K562 (cell line): ENCODE measurements at regions not wholly inside any gene's neighbourhood (a gene's known extent, or its start where the extent isn't known, plus 50 kb on each side); places are given as distances from the start of the nearest gene placed in this dataset.

Experiments used
- ATAC-seq: fragments of 200-7000 bp; cut with Tn5 transposase; 3 replicates; pipeline ENCODE4 v1.9.1; 2020; ENCODE audit warnings: moderate library complexity
- BruUV-seq: library from RNA; stranded (reverse); fragments of 400-500 nt; replicated peaks from 2 replicates; lab custom pipeline; 2021; lab: Mats Ljungman, UMichigan
- CTCF ChIA-PET: fragments of 300-600 bp; formaldehyde crosslinking; extraction: SDS; loops from one replicate; lab custom pipeline; 2021; ENCODE audit warnings: low intra/inter-chr PET ratio; lab: Yijun Ruan, JAX
- POLR2A ChIA-PET: fragments of 300-600, 350-650 bp; sonication (Branson Sonifier 250); formaldehyde crosslinking; extraction: SDS; loops from one replicate; lab custom pipeline; 2021; ENCODE audit warnings: antibody characterized with exemption, inconsistent platforms; lab: Yijun Ruan, JAX
- DNase-seq, 4 experiments: peaks; one replicate each; pipeline versions ENCODE4 v3.0.0 to v3.0.0-alpha.2; 2011 to 2018; ENCODE audit warnings: low spot score in 3 of 4, mixed read lengths in 3 of 4; ENCODE audit errors: extremely low read depth in 1 of 4
- FAIRE-seq: peaks from 2 replicates; lab custom pipeline; 2011; peaks lifted over from hg19 to GRCh38; lab: Jason Lieb, UNC
- H2AFZ ChIP-seq: 2 replicates; pipeline ENCODE4 v1.6.0; 2011; ENCODE audit warnings: low read depth, low read length, control low read depth, inconsistent platforms
- H3K27ac ChIP-seq: fragments of 200-600 bp; 3 replicates; pipeline ENCODE4 v1.8.0; 2011; ENCODE audit warnings: low read depth, mild to moderate bottlenecking, control low read depth, inconsistent platforms, low read length, moderate library complexity, mixed read lengths; ENCODE audit errors: extremely low read depth
- H3K27me3 ChIP-seq, 2 experiments: fragments of 300-600 bp in 1 of 2; 2 replicates in 1 of 2; 3 replicates in 1 of 2; pipeline versions ENCODE4 v1.6.0 to v1.8.0; 2011; ENCODE audit warnings: inconsistent platforms in 2 of 2, low read length in 2 of 2, mild to moderate bottlenecking in 1 of 2, mixed read lengths in 1 of 2, moderate library complexity in 1 of 2; ENCODE audit not compliant: control insufficient read depth in 2 of 2, insufficient read depth in 2 of 2
- H3K36me3 ChIP-seq: fragments of 300-600 bp; 3 replicates; pipeline ENCODE4 v1.8.0; 2011; ENCODE audit warnings: mild to moderate bottlenecking, low read length, inconsistent platforms; ENCODE audit not compliant: control insufficient read depth, insufficient read depth
- H3K4me1 ChIP-seq, 2 experiments: fragments of 200-600 bp in 1 of 2; replicated peaks in 1 of 2; 2 replicates in 1 of 2; 3 replicates in 1 of 2; pipeline versions ENCODE4 v1.5.1 to v1.8.0; 2011; ENCODE audit warnings: inconsistent platforms in 2 of 2, low read length in 2 of 2, mild to moderate bottlenecking in 1 of 2, mixed read lengths in 1 of 2, moderate library complexity in 1 of 2; ENCODE audit not compliant: control insufficient read depth in 2 of 2, insufficient read depth in 2 of 2
- H3K4me2 ChIP-seq: 2 replicates; pipeline ENCODE4 v1.6.1; 2011; ENCODE audit warnings: low read length, control low read depth, inconsistent platforms, mixed read lengths; ENCODE audit not compliant: insufficient read depth
- H3K4me3 ChIP-seq: fragments of 200-600 bp; sonication (generic), shearing (Covaris generic); 2 replicates; pipeline ENCODE4 v1.5.1; 2016; ENCODE audit warnings: control low read depth, inconsistent platforms
- H3K79me2 ChIP-seq: fragments of 200-600 bp; 3 replicates; pipeline ENCODE4 v1.8.0; 2011; ENCODE audit warnings: low read length, inconsistent platforms; ENCODE audit not compliant: control insufficient read depth, insufficient read depth
- H3K9ac ChIP-seq, 2 experiments: 2 replicates each; pipeline versions ENCODE4 v1.6.0 to v1.6.1; 2011; ENCODE audit warnings: low read depth in 2 of 2, low read length in 2 of 2, control low read depth in 1 of 2, inconsistent platforms in 1 of 2, mild to moderate bottlenecking in 1 of 2, mixed read lengths in 1 of 2; ENCODE audit not compliant: insufficient read depth in 1 of 2
- H3K9me1 ChIP-seq: one replicate; pipeline ENCODE4 v1.6.0; 2011; ENCODE audit warnings: inconsistent platforms, mild to moderate bottlenecking, low read length, moderate library complexity; ENCODE audit not compliant: control insufficient read depth, insufficient read depth
- H3K9me3 ChIP-seq: replicated peaks from 2 replicates; pipeline ENCODE4 v1.5.1; 2011; ENCODE audit warnings: low read depth, low read length, inconsistent platforms; ENCODE audit not compliant: control insufficient read depth, insufficient read depth
- H4K20me1 ChIP-seq: replicated peaks from 2 replicates; pipeline ENCODE4 v1.6.1; 2011; ENCODE audit warnings: low read length, inconsistent platforms, mixed read lengths; ENCODE audit not compliant: control insufficient read depth, insufficient read depth
- BHLHE40 ChIP-seq: IDR thresholded peaks from 2 replicates; pipeline ENCODE4 v1.6.1; 2011; ENCODE audit warnings: low read length, improper control_type of control experiment
- ESRRA ChIP-seq: fragments of 450-650 bp; IDR thresholded peaks from 2 replicates; pipeline ENCODE4 v1.6.1; 2014; ENCODE audit warnings: low read depth, mild to moderate bottlenecking, moderate library complexity, borderline replicate concordance
- ETV6 ChIP-seq, 3 experiments: fragments of 150-350 bp in 1 of 3; sonication (generic) in 1 of 3; formaldehyde crosslinking in 1 of 3; IDR thresholded peaks; 2 replicates each; pipeline versions ENCODE4 v1.6.1 to v1.8.0; 2014 to 2022; ENCODE audit warnings: borderline replicate concordance in 2 of 3, low read depth in 2 of 3, antibody characterized with exemption in 1 of 3, low read length in 1 of 3, mild to moderate bottlenecking in 1 of 3, missing genetic modification reagents in 1 of 3
- GTF2F1 ChIP-seq: IDR thresholded peaks from 2 replicates; pipeline ENCODE4 v1.6.1; 2011; ENCODE audit warnings: low read depth, low read length, improper control_type of control experiment
- LEF1 ChIP-seq: fragments of 450-650 bp; IDR thresholded peaks from 2 replicates; pipeline ENCODE4 v1.6.1; 2016; ENCODE audit warnings: mild to moderate bottlenecking
- MAX ChIP-seq: sonication (generic); formaldehyde crosslinking; IDR thresholded peaks from 2 replicates; pipeline ENCODE4 v1.9.0; 2022; ENCODE audit warnings: mild to moderate bottlenecking, missing genetic modification reagents
- STAG1 ChIP-seq: sonication (generic); formaldehyde crosslinking; IDR thresholded peaks from 2 replicates; pipeline ENCODE4 v1.5.0; 2020; ENCODE audit warnings: missing genetic modification reagents, borderline replicate concordance
- ZHX1 ChIP-seq: fragments of 150-350 bp; conservative IDR thresholded peaks from 2 replicates; pipeline ENCODE4 v1.6.1; 2014; ENCODE audit warnings: low read length
- ZNF165 ChIP-seq: fragments of 250-450 bp; sonication (Bioruptor Pico); IDR thresholded peaks from 2 replicates; pipeline ENCODE4 v1.4.0; 2020; ENCODE audit warnings: borderline replicate concordance
- WGBS: fragments of 100-300 bp; shearing (Covaris generic); methylation state at CpG from one replicate; pipeline ENCODE4 v1.1.6; 2016; ENCODE audit warnings: low coverage, mixed read lengths; ENCODE audit not compliant: insufficient coverage; ENCODE audit errors: missing lambda C conversion rate; 5-methylcytosine and 5-hydroxymethylcytosine counted together
- in situ Hi-C: fragments of 300-500 bp; cut with MboI; formaldehyde crosslinking; loops from 4 replicates; pipeline ENCODE4 v1.15.0; 2018; ENCODE audit warnings: inconsistent platforms, mixed read lengths
- intact Hi-C: fragments of 100-400 bp; cut with micrococcal nuclease; formaldehyde crosslinking; loops from 2 replicates; pipeline ENCODE4 v1.14.2; 2022

GRCh38 chr14:58919217-58919616, 269.2 kb upstream of the DAAM1 start (continued):
- no peak for TF ChIP-seq ZHX1
- no peak for TF ChIP-seq LEF1
- no peak for TF ChIP-seq STAG1 (CRISPR knock-in tag)
- no peak for TF ChIP-seq BHLHE40
- no peak for TF ChIP-seq MAX
- TF ChIP-seq ZNF165 (CRISPR knock-in tag), result no peak
- TF ChIP-seq ETV6 (IDR thresholded peaks at IDR 0.05; ENCODE audit: borderline replicate concordance in 1 of 2, low read depth in 2 of 2, low read length in 1 of 2), result no peak
- no peak for TF ChIP-seq ETV6 (CRISPR knock-in tag; IDR thresholded peaks at IDR 0.05; ENCODE audit: borderline replicate concordance)
- no peak for TF ChIP-seq GTF2F1
- TF ChIP-seq ESRRA, result no peak

GRCh38 chr14:58920230-58920629, 268.2 kb upstream of the DAAM1 start:
- no peak overlapping the region for H3K9ac ChIP-seq
- no peaks in the 10 kb centered on the region for H4K20me1 ChIP-seq
- ATAC-seq (no peak), DNase-seq (no peak), FAIRE-seq (no peak)
- H3K36me3 ChIP-seq, result no peaks in the 10 kb centered on the region
- 3% methylated on average over 3 of the region's 3 CpGs for WGBS
- BruUV-seq, result no TSS peak
- H3K9me1 ChIP-seq, result no peaks in the 10 kb centered on the region
- H3K4me2 ChIP-seq, result no peak overlapping the region
- ChIA-PET POLR2A (no interaction called here), CTCF (no interaction called here)
- H3K4me1 ChIP-seq, result no peaks in the 10 kb centered on the region
- no peaks in the 10 kb centered on the region for H3K27me3 ChIP-seq
- no peak overlapping the region for H2AFZ ChIP-seq
- in situ Hi-C loops (no loop called here), intact Hi-C loops (no loop called here)
- no peaks in the 10 kb centered on the region for H3K9me3 ChIP-seq
- no peak overlapping the region for H3K27ac ChIP-seq
- no peak overlapping the region for H3K4me3 ChIP-seq
- H3K79me2 ChIP-seq, result no peaks in the 10 kb centered on the region
